ENCODE measurements at regions not wholly inside any gene's neighbourhood (a gene's known extent, or its start where the extent isn't known, plus 50 kb on each side); places are given as distances from the start of the nearest gene placed in this dataset.
"Not testable (repeated sequence)": the region's sequence is repeated elsewhere in the genome, so short reads cannot be mapped to it uniquely, and the experiment has no call there.

- DNase-seq, result no peak
Measured at GRCh38 chr7:149682038-149682437, 91.3 kb downstream of the ZNF467 start.

- no peak for DNase-seq
Measured at GRCh38 chr7:149681274-149681673, 92.1 kb downstream of the ZNF467 start.

- no peak for DNase-seq
Measured at GRCh38 chr7:149680331-149681025, 92.9 kb downstream of the ZNF467 start.

GRCh38 chr7:149674728-149675385 lies 98.5 kb downstream of the ZNF467 start:
- not testable (repeated sequence) for DNase-seq

GRCh38 chr7:149673006-149673405 lies 100.4 kb downstream of the ZNF467 start:
- no peak for DNase-seq

- peak; percentile 13 for DNase-seq
Measured at GRCh38 chr7:149670288-149670687, 103.1 kb downstream of the ZNF467 start.

- peak; percentile 54 for DNase-seq
Measured at GRCh38 chr7:149669121-149669818, 104.1 kb downstream of the ZNF467 start.

- DNase-seq, result no peak
Measured at GRCh38 chr7:149666360-149666945, 106.9 kb downstream of the ZNF467 start.

- not testable (repeated sequence) for DNase-seq
Measured at GRCh38 chr7:149665618-149666017, 107.8 kb downstream of the ZNF467 start.

GRCh38 chr7:149664666-149665065 lies 108.7 kb downstream of the ZNF467 start:
- DNase-seq, result no peak

GRCh38 chr7:149664176-149664575 lies 109.2 kb downstream of the ZNF467 start:
- DNase-seq, result no peak

GRCh38 chr7:149662591-149663095 lies 110.7 kb downstream of the ZNF467 start:
- DNase-seq, result peak; percentile 83

- no peak for DNase-seq
Measured at GRCh38 chr7:149655784-149656183, 117.6 kb downstream of the ZNF467 start.

- no peak for DNase-seq
Measured at GRCh38 chr7:149654588-149654987, 118.8 kb downstream of the ZNF467 start.

- peak; percentile 37 for DNase-seq
Measured at GRCh38 chr7:149650190-149650589, 123.2 kb downstream of the ZNF467 start.

GRCh38 chr7:149644754-149645153 lies 128.6 kb downstream of the ZNF467 start:
- DNase-seq, result no peak

- DNase-seq, result no peak
Measured at GRCh38 chr7:149642589-149642988, 130.8 kb downstream of the ZNF467 start.

GRCh38 chr7:149638566-149639320 lies 134.6 kb downstream of the ZNF467 start:
- DNase-seq, result no peak

GRCh38 chr7:149637911-149638565 lies 135.3 kb downstream of the ZNF467 start:
- DNase-seq, result no peak

- DNase-seq, result peak; percentile 37
Measured at GRCh38 chr7:149635561-149636329, 137.6 kb downstream of the ZNF467 start.
